ENCODE measurements at regions not wholly inside any gene's neighbourhood (a gene's known extent, or its start where the extent isn't known, plus 50 kb on each side); places are given as distances from the start of the nearest gene placed in this dataset.

DNA sequence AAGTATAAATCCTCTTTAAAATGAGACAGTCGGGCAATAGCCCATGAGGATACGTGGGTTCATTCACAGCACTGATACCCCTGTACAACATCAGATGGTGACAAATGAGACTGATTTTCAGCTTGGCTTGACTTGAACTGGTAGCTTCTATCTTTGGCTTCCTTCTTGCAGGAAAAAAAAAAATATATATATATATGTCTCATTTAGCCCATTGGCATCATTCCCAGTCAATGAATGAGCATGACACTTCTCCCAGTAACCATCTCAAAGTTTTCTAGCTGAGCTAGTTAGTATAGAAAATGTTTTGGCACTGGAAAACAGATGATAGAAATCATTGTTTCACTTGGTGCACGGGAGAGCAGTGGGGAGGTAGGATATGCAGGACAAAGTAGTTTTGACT lies 222.5 kb upstream of the TAS2R1 start:
- Histone ChIP-seq H3K27ac (ENCODE audit: insufficient read length, low read depth, low read length) (no peak overlapping the region), H3K79me1 (ENCODE audit: insufficient read depth, low read depth, low read length, poor library complexity, severe bottlenecking) (no peaks in the 10 kb centered on the region), H3K27me3 (ENCODE audit: insufficient read depth, low read length) (no peaks in the 10 kb centered on the region), H3T11ph (ENCODE audit: low read length) (no peak overlapping the region), H3K56ac (ENCODE audit: insufficient read length, low read depth, low read length) (no peak overlapping the region), H3K14ac (ENCODE audit: insufficient read depth, low read length) (no peak overlapping the region), H3K4ac (ENCODE audit: low read depth, low read length) (no peak overlapping the region), H4K5ac (ENCODE audit: insufficient read length, low read depth, low read length) (no peak overlapping the region), H4K8ac (replicated peaks; ENCODE audit: insufficient read length, low read depth, low read length) (no peak overlapping the region), H4K91ac (ENCODE audit: insufficient read length, low read depth, low read length) (no peak overlapping the region), H2BK5ac (ENCODE audit: insufficient read length, low read length) (no peak overlapping the region), H2BK20ac (ENCODE audit: low read depth, low read length, poor library complexity, severe bottlenecking) (no peak overlapping the region), H3K4me1 (ENCODE audit: insufficient read depth, low read length) (no peaks in the 10 kb centered on the region), H2BK12ac (ENCODE audit: insufficient read length, low read depth, low read length) (no peak overlapping the region), H3K79me2 (ENCODE audit: insufficient read depth, low read length) (no peaks in the 10 kb centered on the region), H2AFZ (ENCODE audit: low read length) (no peak overlapping the region), H3K4me2 (ENCODE audit: insufficient read depth, insufficient read length, low read length) (no peak overlapping the region), H2BK120ac (ENCODE audit: low read depth, low read length, poor library complexity, severe bottlenecking) (no peak overlapping the region), H3K18ac (ENCODE audit: insufficient read length, low read depth, low read length) (no peak overlapping the region), H3K9ac (ENCODE audit: extremely low read depth, insufficient read length, low read length) (no peak overlapping the region), H2BK15ac (ENCODE audit: low read depth, low read length) (no peak overlapping the region), H3K9me3 (ENCODE audit: control insufficient read depth, low read depth, low read length) (no peaks in the 10 kb centered on the region), H4K20me1 (ENCODE audit: control insufficient read depth, insufficient read depth, insufficient read length) (no peaks in the 10 kb centered on the region), H2AK5ac (ENCODE audit: insufficient read length, low read length) (no peak overlapping the region), H3K23me2 (ENCODE audit: insufficient read length, low read depth, low read length, poor library complexity, severe bottlenecking) (no peaks in the 10 kb centered on the region), H3K23ac (ENCODE audit: insufficient read length, low read depth, low read length) (no peak overlapping the region)
- H3K27ac Mint-ChIP-seq: no peak overlapping the region; a peak in 1 of 7 replicates
- no peaks in the 10 kb centered on the region for H3K9me3 Mint-ChIP-seq
- H3K4me1 Mint-ChIP-seq: no peaks in the 10 kb centered on the region
- no peak for DNase-seq
- no peaks in the 10 kb centered on the region for H3K36me3 Mint-ChIP-seq (ENCODE audit: insufficient read depth in 1 of 3, low read depth in 3 of 3)
- no peak overlapping the region for H3K4me3 Mint-ChIP-seq
- TF ChIP-seq, protein P1, sequence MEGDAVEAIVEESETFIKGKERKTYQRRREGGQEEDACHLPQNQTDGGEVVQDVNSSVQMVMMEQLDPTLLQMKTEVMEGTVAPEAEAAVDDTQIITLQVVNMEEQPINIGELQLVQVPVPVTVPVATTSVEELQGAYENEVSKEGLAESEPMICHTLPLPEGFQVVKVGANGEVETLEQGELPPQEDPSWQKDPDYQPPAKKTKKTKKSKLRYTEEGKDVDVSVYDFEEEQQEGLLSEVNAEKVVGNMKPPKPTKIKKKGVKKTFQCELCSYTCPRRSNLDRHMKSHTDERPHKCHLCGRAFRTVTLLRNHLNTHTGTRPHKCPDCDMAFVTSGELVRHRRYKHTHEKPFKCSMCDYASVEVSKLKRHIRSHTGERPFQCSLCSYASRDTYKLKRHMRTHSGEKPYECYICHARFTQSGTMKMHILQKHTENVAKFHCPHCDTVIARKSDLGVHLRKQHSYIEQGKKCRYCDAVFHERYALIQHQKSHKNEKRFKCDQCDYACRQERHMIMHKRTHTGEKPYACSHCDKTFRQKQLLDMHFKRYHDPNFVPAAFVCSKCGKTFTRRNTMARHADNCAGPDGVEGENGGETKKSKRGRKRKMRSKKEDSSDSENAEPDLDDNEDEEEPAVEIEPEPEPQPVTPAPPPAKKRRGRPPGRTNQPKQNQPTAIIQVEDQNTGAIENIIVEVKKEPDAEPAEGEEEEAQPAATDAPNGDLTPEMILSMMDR (conservative IDR thresholded peaks at IDR 0.05): no peak
- WGBS (ENCODE audit: extremely low coverage, insufficient read length, low lambda C conversion rate): no CpG with 5 or more reads among the region's 3 CpGs
- no peaks in the 10 kb centered on the region for H3K27me3 Mint-ChIP-seq (ENCODE audit: low read depth)
